HS-27A (cell line): ENCODE measurements at regions not wholly inside any gene's neighbourhood (a gene's known extent, or its start where the extent isn't known, plus 50 kb on each side); places are given as distances from the start of the nearest gene placed in this dataset.

ENCODE experiments used
- DNase-seq: peaks from one replicate; pipeline ENCODE4 v3.0.0-alpha.2; 2012; ENCODE audit warnings: low read depth, missing footprints

DNA sequence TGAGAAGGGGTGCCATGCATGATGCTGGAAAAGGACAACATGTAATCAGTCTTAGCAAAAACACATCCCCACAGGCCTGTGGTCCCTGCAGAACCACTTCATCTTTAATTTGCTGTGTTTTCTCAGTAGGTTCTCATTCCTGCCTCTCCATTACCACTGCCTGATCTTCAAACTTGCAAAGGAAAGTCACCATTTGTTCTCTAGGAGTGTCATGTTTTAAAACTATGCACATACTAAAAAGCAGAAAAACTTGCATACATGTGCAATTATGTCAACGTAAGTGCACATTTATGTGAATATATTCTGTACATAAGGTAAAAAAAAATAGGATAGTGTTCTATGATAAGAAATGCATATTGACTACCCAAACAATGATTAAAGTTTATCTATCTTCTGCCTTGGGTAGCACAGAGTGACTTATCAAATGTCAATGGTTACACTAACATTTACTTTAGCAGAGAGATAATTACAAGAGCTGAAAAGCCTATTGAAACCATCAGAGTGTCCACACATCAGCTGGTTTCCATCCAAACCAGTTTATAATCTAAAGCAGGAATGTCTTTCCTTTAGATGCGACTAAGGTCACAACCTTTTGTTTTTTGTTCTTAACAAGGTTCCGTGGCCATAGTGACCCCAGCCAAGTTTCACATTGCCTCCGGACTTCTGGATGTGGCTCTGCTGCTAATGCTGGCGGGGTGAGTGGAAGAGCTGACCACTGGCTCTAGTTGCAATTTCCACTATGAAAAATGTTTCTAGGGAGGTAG, 58.7 kb upstream of the RMDN2 start:
- no peak for DNase-seq

DNA sequence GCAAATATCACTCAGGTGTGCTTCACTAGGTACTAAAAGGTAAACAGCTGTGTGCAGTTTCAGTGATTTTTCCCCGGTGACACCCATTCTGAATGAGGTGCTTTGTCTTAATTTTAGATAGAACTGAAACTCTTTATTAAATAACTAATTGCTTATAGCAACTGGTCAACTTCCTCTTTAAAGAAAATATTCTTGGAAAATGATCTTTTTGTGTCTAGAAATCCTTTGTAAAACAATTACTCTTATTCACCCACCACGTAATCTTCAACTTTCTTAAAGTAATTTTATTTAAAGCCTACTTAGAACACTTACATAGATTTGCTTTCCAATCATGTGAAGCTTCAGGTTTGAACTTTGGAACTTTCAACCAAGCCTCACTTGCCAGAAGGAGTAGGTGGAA, 57.9 kb upstream of the RMDN2 start:
- DNase-seq: no peak

DNA sequence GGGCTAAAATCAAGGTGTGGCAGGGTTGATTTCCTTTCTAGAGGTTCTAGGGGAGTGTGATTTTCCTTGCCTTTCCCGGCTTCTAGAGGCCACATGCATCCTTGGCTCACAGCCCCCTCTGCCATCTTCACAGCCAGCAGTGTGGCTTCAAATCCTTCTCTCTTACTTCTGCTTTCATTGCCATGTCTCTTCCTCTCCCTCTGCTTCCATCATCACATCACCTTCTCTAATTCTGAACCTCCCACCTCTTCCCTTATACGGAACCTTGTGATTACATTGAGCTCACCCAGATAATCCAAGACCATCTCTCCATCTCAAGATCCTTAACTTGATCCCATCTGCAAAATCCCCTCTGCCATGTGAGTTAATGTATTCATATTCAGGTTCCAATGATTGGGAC, 56.2 kb upstream of the RMDN2 start:
- no peak for DNase-seq

DNA sequence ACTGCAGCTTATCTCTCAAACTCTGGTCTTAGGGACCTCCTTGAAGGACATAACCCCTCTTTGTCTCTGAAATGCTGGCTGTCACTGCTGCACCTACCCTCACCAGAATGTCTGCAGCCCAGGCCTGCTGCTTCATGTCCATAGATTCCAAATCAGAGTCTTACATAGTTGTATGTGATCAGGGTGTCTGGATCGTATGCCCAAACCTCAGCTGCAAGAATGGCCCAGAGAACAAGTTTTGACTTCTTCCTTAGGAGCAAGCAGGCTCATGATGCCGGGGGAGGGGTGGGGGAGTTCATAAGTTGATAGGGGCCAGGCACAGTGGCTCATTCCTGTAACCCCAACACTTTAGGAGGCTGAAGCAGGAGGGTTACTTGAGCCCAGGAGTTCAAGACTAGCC, 55.8 kb upstream of the RMDN2 start:
- DNase-seq: no peak

DNA sequence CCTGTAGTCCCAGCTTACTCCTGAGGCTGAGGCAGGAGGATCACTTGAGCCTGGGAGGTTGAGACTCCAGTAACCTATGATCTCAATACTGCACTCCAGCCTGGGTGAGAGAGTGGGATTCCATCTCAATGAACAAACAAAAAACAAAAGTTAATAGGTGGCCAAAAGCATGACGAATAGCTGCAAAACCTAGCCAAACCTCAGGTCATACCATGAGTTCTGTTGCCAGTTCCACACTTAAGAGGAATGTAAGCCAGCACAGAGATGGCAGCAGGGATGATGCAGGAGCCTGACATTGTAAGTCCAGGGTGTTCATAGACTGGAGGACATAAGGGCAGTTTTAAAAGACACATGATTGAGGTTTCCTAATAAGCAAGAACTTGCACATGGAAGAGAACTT, 55.3 kb upstream of the RMDN2 start:
- DNase-seq: no peak

DNA sequence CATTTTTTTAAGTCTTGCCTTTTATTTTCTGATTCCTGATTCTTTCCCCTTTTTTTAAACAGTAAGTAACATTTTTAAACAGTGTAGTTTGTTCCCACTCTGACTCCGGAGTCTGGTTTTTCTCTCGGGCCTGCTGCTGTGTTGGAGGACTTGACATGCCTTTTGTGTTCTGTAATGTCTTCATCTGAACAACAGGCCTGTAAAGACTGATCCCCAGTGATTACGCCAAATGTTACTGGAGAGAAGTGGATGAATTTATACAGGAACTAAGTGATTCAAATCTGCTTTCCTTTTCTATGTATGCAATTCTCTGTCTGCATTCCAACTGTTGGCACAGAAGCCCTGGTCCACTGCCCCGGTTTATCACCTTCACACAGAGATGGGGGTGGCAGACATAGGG, 54.3 kb upstream of the RMDN2 start:
- no peak for DNase-seq

DNA sequence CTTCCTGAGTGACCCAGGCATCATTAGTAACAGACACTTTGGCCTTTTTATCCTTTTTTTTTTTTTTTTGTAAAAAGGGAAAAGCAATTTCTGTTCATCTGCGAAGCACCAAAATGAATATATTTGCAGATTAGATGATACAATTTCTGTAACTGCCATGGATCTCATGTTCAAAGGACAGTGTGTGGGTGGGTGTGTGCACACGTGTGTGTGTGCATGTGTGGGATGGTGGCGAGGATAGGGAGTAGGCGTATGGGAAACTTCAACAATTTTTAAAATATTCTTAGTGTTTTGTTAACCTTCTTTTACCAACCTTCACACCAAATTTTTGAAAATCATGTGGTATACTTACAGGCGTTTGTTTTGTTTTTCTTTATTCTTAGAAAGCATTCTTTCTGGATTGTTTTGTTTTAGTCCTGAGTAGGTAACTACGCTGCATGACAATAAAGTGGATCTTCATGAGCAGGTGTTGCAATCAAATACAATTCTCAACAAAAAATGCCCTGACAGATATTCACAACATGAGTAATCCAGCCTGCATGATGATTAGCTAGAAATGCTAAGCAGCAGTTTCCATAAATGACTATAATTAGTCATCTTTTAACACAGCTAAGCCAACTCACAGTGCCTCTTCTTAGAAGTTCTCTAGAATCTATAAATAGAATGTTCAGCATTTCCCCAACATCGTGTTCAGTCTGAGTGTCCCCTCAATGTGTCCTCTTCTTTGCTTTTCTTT, 53.5 kb upstream of the RMDN2 start:
- DNase-seq: no peak

DNA sequence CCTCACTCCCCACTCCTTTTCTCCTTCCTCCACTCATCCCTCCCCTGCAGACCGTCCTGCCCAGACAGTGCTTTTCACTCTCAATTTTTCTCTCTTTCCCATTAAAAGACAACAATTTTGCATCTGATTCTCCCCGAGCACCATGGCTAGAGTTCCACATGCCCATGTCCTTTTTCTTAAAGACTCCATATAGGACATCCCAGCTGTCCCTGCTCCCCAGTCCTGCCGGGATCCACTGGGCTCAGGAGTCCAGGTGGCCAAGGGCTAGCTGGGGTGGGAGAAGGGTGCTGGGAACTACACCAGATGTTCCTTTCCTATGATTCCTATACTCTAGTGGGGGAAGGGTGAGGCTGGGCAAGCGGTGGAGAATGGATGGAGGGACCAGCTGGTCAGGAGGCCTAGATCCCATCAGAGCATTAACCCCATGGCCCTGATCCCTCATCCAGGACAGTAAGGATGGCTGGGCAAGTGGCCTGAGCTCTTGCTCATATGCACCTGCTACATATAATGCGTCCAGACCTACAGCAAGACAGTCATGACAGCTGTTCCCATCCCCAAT, 52.8 kb upstream of the RMDN2 start:
- DNase-seq: no peak

DNA sequence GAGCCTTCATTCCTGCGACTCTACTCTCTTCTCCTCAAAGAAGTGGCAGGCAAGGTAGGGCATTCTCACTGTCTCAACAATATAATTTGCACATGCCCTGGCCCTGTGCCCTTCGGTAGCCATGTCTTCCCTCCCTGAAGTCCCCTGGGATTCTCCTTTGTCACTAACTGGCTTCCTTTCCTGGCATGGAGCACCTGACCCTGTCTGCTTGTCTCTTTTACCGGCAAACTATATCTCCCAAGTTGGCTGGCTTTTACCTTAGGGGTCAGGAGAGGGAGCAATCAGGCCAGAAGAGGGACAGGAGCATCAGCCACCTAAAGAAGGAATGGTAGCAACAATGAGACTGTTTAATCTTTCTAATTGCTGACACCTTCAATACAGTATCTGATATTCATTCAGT, 51.9 kb upstream of the RMDN2 start:
- DNase-seq: no peak

DNA sequence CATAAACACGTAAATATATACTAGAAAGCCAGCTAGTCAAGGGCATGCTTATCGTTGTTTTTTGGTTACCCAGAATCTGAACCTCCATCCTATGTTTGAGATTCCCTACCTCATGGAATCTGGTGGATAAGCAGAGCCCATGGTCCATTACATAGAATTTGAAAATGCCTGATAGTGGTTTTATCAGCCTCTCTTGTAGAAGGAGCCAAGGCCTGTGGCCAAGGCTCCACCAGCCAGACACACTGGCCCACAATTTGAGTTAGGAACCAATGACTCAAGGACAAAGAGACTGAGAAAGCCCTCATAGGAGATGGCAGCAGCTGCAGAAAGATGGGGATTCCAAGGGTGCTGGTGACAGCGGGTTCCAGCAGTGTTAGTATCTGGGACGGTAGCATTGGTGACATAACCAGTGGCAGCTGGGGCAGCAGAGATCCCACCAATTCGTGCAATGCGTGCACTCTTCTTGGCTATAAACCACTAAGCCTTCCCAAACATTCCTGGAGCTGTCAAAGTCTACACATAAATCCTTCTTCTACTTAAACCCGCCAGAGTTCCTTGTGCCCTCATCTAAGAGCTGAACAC, 51.2 kb upstream of the RMDN2 start:
- DNase-seq: no peak

DNA sequence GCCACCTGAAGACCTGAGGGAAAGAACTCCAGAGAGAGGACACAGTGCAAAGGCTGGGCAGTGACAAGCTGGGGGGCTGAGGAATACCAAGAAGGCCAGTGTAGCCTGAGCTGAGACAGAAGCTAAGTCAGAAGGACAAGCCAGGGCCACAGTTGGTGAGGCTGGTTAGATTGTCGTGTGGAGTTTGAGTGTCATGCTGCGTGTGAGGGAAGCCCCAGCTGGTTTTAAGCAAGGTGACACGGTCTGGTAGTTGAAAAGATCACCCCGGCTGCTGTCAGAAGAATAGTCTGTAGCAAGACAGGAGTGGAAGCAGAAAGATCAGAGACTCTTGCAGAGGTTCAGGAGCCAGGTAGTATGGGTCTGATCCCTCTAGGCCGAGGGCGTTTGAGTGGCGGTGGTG, 50.6 kb upstream of the RMDN2 start:
- DNase-seq: no peak
